Right lobe of liver (tissue), 4 donors: ENCODE measurements at regions not wholly inside any gene's neighbourhood (a gene's known extent, or its start where the extent isn't known, plus 50 kb on each side); places are given as distances from the start of the nearest gene placed in this dataset.

Experiments
- CTCF ChIP-seq, 4 donors: fragments of 200-600 bp in 3 of 4; fragments of 450-650 bp in 1 of 4; IDR thresholded peaks; one replicate each; pipeline versions ENCODE4 v1.5.1 to v1.8.0; 2016 to 2022; ENCODE audit warnings: antibody characterized with exemption in 4 of 4, mild to moderate bottlenecking in 2 of 4
- POLR2A ChIP-seq: fragments of 450-650 bp; IDR thresholded peaks from one replicate; pipeline ENCODE4 v1.6.1; 2017; ENCODE audit warnings: antibody characterized with exemption, mild to moderate bottlenecking
- donor health status: DM: no; HTN: no; CAD: no.
- donor health status: DM: no; HTN: no; CAD: no.
- donor health status: DM: no; HTN: yes; CAD: no.

GRCh38 chr2:145729993-145730770 lies 1210.3 kb upstream of the ZEB2 start:
- TF ChIP-seq POLR2A (no peak), CTCF (IDR thresholded peaks at IDR 0.05) (no peak)
